HG03066 (cell line): ENCODE measurements at regions not wholly inside any gene's neighbourhood (a gene's known extent, or its start where the extent isn't known, plus 50 kb on each side); places are given as distances from the start of the nearest gene placed in this dataset.

Source experiments
- ATAC-seq: cut with Tn5 transposase; IDR thresholded peaks from one replicate; pipeline ENCODE4 v1.9.1; 2021; ENCODE audit warnings: low read depth; ENCODE audit not compliant: unreplicated experiment

- ATAC-seq = no peak
Measured at GRCh38 chr16:82567175-82567574, 59.6 kb upstream of the CDH13 start.

- ATAC-seq = no peak
Measured at GRCh38 chr16:82563401-82563800, 63.4 kb upstream of the CDH13 start.

DNA sequence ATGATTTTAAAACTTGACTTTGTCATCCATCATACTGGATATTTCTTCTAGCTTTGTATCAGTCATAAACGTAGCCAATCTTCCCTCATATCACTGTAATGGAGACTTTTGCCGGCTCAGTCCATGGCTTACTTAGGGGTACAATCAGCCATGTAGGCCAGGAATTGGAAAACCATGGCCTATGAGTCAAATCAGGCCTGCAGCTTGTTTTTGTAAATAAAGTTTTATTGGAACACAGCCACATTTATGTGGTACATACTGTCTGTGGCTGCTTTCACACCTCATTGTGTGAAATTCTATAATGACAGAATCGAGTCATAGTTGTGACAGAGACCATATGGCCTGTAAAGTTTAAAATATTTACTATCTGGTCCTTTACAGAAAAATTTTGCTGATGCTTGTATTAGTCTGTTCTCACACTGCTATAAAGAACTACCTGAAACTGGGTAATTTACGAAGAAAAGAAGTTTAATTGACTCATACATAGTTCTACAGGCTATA is 64.5 kb upstream of the CDH13 start:
- no peak for ATAC-seq

GRCh38 chr16:82560805-82561325 is 65.9 kb upstream of the CDH13 start:
- ATAC-seq = no peak

GRCh38 chr16:82544378-82545160 is 82.2 kb upstream of the CDH13 start:
- ATAC-seq = no peak

GRCh38 chr16:82542714-82543113 is 84.1 kb upstream of the CDH13 start:
- no peak for ATAC-seq

GRCh38 chr16:82541103-82541502 is 85.7 kb upstream of the CDH13 start:
- ATAC-seq = no peak

GRCh38 chr16:82535764-82536163 is 91.0 kb upstream of the CDH13 start:
- no peak for ATAC-seq

- no peak for ATAC-seq
Measured at GRCh38 chr16:82535262-82535661, 91.5 kb upstream of the CDH13 start.

GRCh38 chr16:82533189-82533588 is 93.6 kb upstream of the CDH13 start:
- ATAC-seq = no peak

DNA sequence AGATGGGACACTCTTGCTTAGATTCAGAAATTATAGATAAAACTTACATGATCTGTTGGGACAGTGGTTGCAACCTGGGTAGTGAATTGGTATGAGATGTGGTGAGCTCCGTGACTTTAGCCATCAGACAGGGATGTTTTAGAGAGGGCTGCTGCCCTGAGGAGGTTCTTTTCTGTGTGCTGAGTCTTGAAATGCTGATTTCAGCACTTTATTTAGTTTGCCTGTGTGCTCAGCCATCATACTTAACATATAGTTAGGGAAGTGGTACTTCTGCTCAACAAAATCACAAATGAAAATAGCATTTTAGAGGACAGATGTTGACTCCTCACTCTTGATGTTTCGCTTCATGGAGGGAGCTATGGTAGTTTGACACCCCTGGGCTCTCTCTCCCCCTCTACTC is 95.9 kb upstream of the CDH13 start:
- ATAC-seq = no peak

DNA sequence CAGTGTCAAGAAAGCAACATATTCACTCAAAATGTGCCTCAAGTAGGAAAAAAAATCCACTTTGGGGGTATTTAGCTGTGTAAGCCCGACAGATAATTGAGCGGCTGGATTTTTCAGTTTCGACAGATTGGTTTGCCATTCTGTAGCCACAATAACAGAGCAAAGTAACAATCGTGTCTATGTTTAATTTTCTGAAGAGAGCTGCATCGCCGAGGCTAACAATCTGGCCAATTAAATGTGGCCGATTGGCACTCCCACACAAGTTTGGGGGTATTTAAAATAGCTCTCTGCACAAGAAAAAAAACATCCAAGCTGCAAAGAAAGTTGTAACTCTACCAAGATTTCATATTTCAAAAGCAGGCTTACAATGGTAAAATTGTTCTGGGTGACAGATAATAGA is 99.7 kb upstream of the CDH13 start:
- no peak for ATAC-seq

GRCh38 chr16:82524976-82525375 is 101.8 kb upstream of the CDH13 start:
- no peak for ATAC-seq

GRCh38 chr16:82523815-82524214 is 103.0 kb upstream of the CDH13 start:
- ATAC-seq = no peak

- no peak for ATAC-seq
Measured at GRCh38 chr16:82522026-82522425, 104.7 kb upstream of the CDH13 start.

DNA sequence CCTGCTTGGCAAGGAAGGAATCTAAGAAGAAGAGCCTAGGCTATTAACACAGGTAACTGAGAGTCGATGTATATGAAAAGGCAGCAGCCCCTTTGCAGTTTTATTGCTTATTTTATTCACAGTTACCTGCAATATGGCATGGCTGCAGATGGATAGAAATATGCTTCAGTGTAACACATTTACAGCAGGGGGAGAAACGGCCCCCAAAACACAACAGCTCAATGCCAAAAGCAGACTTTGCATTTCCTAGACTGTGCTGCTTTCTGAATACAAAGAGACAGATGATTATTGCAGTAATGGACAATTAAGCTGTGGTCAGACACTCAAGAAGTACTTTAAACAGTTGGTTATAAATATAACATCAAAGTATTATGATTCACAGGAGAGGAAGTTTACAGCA is 108.0 kb upstream of the CDH13 start:
- no peak for ATAC-seq

DNA sequence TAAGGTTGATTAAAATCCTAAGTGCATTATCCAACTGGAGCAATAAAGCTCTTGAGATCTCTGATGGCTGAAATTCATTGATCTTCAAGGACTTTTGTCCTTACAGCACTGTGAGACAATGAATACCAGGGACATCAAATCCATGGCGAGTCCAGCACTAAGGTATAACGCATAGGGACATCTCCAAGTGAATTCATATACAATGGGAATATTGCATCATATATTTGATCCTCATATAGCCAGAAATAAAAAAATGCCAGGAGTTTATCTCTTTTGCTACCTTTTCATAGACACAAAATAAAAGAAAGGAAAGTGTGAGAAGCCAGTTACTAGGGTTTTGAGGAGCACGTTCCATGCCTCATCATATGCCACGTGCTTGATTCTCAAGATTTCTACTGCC is 112.5 kb upstream of the CDH13 start:
- no peak for ATAC-seq

- no peak for ATAC-seq
Measured at GRCh38 chr16:82510789-82511305, 115.9 kb upstream of the CDH13 start.

DNA sequence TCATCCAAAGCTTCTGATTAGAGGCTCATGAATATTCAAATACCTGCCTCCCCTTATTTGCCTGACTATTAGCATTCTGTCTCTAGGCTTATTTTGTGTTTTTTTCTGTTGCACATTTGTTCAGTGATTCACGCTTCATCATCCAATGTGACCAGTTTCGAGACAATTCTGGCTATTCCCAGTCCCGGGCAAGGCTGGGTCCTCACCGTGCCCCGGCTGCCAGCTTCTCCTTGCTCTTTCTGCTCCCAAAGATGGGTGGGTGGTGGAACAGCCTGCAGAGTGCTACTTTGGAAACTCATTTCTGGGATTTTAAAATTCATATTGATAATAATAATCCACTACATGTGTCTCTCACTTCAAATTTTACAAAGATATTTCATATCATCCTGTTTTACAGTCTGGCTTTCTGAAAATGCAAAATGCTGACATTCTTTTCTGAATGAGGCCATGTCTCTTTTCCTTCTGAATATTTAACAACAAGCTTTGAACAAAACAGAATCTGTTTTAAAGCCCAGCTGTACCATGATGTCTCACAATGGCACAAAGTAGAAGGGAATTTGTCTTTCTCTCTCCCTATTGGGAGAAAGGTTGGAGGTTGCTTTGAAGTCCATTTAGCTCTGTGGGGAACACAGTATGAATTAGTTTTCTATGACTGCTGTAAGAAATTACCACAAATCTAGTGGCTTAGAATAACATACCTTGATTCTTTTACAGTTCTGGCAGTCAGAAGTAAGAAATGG is 116.9 kb upstream of the CDH13 start:
- no peak for ATAC-seq

DNA sequence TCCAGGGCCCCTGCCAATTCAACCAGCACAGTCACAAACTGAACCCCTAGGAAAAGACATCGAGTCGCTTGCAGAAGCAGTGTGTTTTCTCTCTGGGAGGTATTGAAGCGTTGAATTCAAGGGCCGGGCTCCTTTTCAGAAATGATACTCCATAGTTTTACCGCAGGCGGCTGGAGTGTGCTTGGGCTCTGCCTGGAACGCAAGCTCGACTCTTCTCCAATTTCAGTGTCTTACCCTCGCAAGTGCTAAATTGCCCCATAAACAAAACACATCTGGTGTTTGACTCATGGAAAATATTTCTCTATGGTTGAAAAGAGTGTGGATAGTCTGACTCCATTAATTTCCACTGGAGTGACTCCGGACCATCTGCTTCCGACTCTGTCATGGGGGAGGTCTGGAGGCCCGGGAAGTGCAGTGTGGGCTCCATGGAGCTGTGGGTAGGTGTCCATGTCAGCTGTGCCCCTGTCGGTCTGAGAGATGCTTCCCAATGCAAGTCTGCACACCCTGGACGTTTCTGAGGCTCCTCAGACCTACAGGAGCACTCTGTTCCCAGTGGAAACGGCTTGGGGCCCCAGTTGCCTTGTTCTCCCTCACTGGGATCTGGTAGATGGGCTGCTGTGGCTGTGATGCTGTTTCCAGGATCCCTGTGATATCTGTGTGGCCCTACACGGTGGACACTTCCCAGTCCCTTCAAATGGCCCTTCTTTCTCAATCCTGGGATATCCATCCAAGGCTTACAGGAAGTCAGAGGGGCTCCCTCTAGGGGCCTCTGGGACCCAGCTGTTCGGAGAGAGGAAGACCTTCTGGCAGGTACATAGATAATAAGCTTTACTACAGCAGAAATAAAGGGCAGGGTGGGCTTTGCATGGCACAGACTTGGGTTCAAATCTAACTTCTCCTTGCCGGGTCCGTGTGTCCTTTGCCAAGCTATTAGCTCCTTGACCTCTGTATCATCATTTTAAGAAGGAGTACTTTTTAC is 119.8 kb upstream of the CDH13 start:
- ATAC-seq = no peak
